ENCODE measurements at regions not wholly inside any gene's neighbourhood (a gene's known extent, or its start where the extent isn't known, plus 50 kb on each side); places are given as distances from the start of the nearest gene placed in this dataset.
A peak's percentile ranks its signal among the peaks of the same experiment; 100 is the strongest.
"Not testable (repeated sequence)": the region's sequence is repeated elsewhere in the genome, so short reads cannot be mapped to it uniquely, and the experiment has no call there.

DNA sequence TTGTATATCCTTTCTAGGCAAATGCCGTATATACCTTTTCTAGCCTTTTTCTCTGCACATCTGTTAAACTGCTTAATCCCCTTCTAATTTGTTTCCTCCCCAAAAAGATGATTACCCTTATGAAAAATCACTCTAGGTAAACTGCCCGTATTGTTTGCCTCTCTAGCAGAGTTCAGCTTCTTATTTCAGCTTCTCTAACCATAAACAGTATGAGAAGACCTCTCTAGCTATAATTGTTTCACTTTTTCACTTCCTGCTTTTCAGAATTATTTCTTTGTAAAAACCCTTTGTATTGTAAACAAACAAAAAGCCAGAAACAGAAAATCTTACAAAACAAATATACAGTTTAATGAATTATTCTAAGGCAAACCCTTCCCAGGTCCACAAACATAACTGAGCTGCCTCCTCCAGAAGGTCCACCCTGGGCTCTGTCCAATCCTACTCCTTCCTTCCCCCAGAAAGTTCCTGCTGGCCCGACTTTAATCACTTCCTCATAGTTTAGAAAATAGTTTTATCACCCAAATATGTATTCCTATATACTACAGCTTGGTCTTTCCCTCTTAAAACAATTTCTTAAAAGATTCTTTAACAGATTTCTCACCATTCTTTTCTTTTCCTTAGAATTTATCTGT lies 158.1 kb downstream of the FGF1 start:
- WGBS, 3 donors, result 44 to 56% (median 54%) methylated on average over 3 of the region's 3 CpGs

DNA sequence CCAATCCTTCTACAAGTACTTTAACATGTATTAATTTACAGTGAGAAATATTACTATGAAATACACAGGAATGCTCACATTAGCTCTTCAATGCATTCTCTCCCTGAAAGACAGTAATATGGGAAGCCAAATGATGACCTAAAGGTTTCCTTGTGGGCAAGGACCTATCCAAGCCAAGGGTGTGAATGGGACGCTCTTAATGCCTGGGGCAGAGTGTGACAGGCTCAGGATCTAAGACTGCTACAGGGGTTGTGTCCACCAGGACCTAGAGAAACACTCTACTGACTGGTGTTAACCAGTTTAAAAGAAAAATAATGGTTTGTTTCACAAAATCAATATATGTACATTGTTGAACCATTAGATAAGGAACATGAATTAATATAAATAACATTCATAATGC lies 158.7 kb downstream of the FGF1 start:
- Histone ChIP-seq H3K4me3 (ENCODE audit: low read depth in 1 of 3, low read length in 3 of 3) (no peak overlapping the region), H3K4me1 (ENCODE audit: control insufficient read depth in 3 of 3, insufficient read depth in 2 of 3, low read depth in 1 of 3, low read length in 2 of 3) (peaks cover 0 to 13% (median 2%) of the 10 kb centered on the region in 3 donors), H3K27ac (ENCODE audit: low read depth in 1 of 3, low read length in 2 of 3) (no peak overlapping the region), H3K36me3 (ENCODE audit: control insufficient read depth in 3 of 3, insufficient read depth in 2 of 3, low read depth in 1 of 3, low read length in 3 of 3) (no peaks in the 10 kb centered on the region), H3K27me3 (ENCODE audit: control insufficient read depth in 3 of 3, insufficient read depth in 3 of 3, low read length in 3 of 3) (no peaks in the 10 kb centered on the region), H3K9me3 (ENCODE audit: control insufficient read depth in 2 of 2, insufficient read depth in 1 of 2, low read depth in 1 of 2, low read length in 1 of 2) (no peaks in the 10 kb centered on the region)
- FAIRE-seq (no peak), DNase-seq (no peak)
- 78 to 89% (median 85%) methylated on average over 1 of the region's 1 CpG for WGBS, 3 donors

More for the DNA sequence above, 158.1 kb downstream of the FGF1 start:
- Histone ChIP-seq H3K4me1 (ENCODE audit: control insufficient read depth in 3 of 3, insufficient read depth in 2 of 3, low read depth in 1 of 3, low read length in 2 of 3) (peaks cover 0 to 8% (median 2%) of the 10 kb centered on the region in 3 donors), H3K36me3 (ENCODE audit: control insufficient read depth in 3 of 3, insufficient read depth in 2 of 3, low read depth in 1 of 3, low read length in 3 of 3) (no peaks in the 10 kb centered on the region), H3K9me3 (ENCODE audit: control insufficient read depth in 2 of 2, insufficient read depth in 1 of 2, low read depth in 1 of 2, low read length in 1 of 2) (no peaks in the 10 kb centered on the region), H3K4me3 (ENCODE audit: low read depth in 1 of 3, low read length in 3 of 3) (no peak overlapping the region), H3K27me3 (ENCODE audit: control insufficient read depth in 3 of 3, insufficient read depth in 3 of 3, low read length in 3 of 3) (no peaks in the 10 kb centered on the region), H3K27ac (ENCODE audit: low read depth in 1 of 3, low read length in 2 of 3) (no peak overlapping the region)
- no peak for FAIRE-seq
- no peak for DNase-seq

DNA sequence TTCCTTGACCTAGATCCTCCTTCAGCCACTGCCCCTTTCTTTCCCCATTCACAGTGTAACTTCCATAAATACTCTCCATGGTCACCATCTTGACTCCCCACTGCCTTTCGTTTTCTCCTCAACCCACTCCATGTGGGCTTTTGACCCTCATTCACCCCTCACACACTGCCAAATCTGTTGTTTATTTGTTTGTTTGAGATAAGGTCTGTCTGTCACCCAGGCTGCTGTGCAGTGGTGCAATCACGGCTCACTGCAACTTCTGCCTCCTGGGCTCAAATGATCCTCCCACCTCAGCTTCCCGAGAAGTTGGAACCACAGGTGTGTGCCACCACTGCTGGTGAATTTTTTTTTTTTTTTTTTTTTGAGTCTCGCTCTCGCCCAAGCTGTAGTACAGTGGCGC lies 162.9 kb downstream of the FGF1 start:
- no peak for FAIRE-seq
- Histone ChIP-seq H3K27ac (ENCODE audit: low read depth in 1 of 3, low read length in 2 of 3) (peak overlapping the region in 1 of 3 donors; percentile 45), H3K36me3 (ENCODE audit: control insufficient read depth in 3 of 3, insufficient read depth in 2 of 3, low read depth in 1 of 3, low read length in 3 of 3) (no peaks in the 10 kb centered on the region), H3K9me3 (ENCODE audit: control insufficient read depth in 2 of 2, insufficient read depth in 1 of 2, low read depth in 1 of 2, low read length in 1 of 2) (no peaks in the 10 kb centered on the region), H3K4me1 (ENCODE audit: control insufficient read depth in 3 of 3, insufficient read depth in 2 of 3, low read depth in 1 of 3, low read length in 2 of 3) (peaks cover 0 to 27% (median 2%) of the 10 kb centered on the region in 3 donors), H3K27me3 (ENCODE audit: control insufficient read depth in 3 of 3, insufficient read depth in 3 of 3, low read length in 3 of 3) (no peaks in the 10 kb centered on the region), H3K4me3 (ENCODE audit: low read depth in 1 of 3, low read length in 3 of 3) (no peak overlapping the region)
- WGBS, 3 donors, result 71 to 80% (median 77%) methylated on average over 6 of the region's 6 CpGs
- DNase-seq, result no peak

DNA sequence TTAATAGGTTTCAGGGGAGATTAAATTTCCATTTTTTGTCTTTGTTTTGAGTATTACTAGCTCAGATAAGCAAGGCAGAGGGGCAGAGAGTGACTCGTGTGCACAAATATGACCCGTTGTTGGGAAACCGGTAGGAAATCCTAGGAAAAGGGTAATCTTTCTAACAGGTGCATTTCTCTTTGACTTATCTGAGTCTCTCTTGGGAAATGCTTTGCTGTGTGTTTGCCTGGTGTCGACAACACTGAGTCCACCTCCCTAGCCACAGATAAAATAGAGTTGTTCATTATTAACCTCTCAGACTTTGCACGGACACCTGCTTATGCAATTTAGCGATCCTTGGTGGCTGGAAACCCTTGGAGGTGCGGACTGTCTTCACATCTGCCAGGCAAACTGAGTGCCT lies 164.2 kb downstream of the FGF1 start:
- H3K27ac ChIP-seq (ENCODE audit: low read depth in 1 of 3, low read length in 2 of 3), result peak overlapping the region in 2 of 3 donors; percentile 4 to 77
- H3K4me3 ChIP-seq (ENCODE audit: low read depth in 1 of 3, low read length in 3 of 3), result no peak overlapping the region
- DNase-seq (peak; percentile 86 to 90), FAIRE-seq (no peak)
- WGBS, 3 donors, result 11 to 70% (median 38%) methylated on average over 7 of the region's 7 CpGs
- no peaks in the 10 kb centered on the region for H3K27me3 ChIP-seq (ENCODE audit: control insufficient read depth in 3 of 3, insufficient read depth in 3 of 3, low read length in 3 of 3)
- peaks cover 0 to 33% (median 2%) of the 10 kb centered on the region in 3 donors for H3K4me1 ChIP-seq (ENCODE audit: control insufficient read depth in 3 of 3, insufficient read depth in 2 of 3, low read depth in 1 of 3, low read length in 2 of 3)
- H3K9me3 ChIP-seq (ENCODE audit: control insufficient read depth in 2 of 2, insufficient read depth in 1 of 2, low read depth in 1 of 2, low read length in 1 of 2), result peaks cover 0 to 9% of the 10 kb centered on the region in 2 donors
- H3K36me3 ChIP-seq (ENCODE audit: control insufficient read depth in 3 of 3, insufficient read depth in 2 of 3, low read depth in 1 of 3, low read length in 3 of 3), result no peaks in the 10 kb centered on the region

DNA sequence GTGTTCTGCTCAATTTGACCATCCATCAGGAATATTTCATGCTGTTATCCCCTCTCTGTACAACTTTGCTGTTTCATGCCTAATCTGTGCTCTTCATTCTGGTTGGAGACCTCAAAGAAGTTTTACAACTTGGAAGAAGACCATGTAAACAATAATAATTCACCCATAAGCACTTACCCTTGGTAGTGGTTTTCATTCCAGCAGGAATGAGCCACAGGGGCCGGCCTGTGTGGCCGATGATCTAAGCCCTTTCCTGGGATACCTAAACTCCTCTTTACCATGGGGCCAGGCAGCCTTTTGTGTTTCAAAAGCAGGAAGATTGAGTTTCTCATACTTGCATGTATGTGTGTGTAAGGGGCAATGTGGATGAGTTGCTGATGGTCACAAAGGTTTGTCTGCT lies 165.0 kb downstream of the FGF1 start:
- 70 to 87% (median 85%) methylated on average over 2 of the region's 2 CpGs for WGBS, 3 donors
- H3K27ac ChIP-seq (ENCODE audit: low read depth in 1 of 3, low read length in 2 of 3), result peak overlapping the region in 1 of 3 donors; percentile 59

DNA sequence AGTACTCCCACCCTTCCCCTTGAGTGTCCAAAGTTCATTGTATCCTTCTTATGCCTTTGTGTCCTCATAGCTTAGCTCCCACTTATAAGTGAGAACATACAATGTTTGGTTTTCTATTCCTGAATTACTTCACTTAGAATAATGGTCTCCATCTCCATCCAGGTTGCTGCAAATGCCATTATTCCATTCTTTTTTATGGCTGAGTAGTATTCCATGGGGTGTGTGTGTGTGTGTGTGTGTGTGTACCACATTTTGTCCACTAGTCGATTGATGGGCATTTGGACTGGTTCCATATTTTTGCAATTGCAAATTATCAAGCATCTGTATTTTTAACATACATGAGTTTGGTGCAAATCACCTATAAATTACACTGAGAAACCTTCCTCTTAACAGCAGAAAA lies 166.0 kb downstream of the FGF1 start:
- not testable (repeated sequence) for H3K27ac ChIP-seq (ENCODE audit: low read depth in 1 of 3, low read length in 2 of 3); H3K4me3 ChIP-seq (ENCODE audit: low read depth in 1 of 3, low read length in 3 of 3)

More for the DNA sequence above, 165.0 kb downstream of the FGF1 start:
- no peak overlapping the region for H3K4me3 ChIP-seq (ENCODE audit: low read depth in 1 of 3, low read length in 3 of 3)
- no peaks in the 10 kb centered on the region for H3K27me3 ChIP-seq (ENCODE audit: control insufficient read depth in 3 of 3, insufficient read depth in 3 of 3, low read length in 3 of 3)
- no peaks in the 10 kb centered on the region for H3K36me3 ChIP-seq (ENCODE audit: control insufficient read depth in 3 of 3, insufficient read depth in 2 of 3, low read depth in 1 of 3, low read length in 3 of 3)
- FAIRE-seq, result no peak
- no peak for DNase-seq
- peaks cover 0 to 33% (median 2%) of the 10 kb centered on the region in 3 donors for H3K4me1 ChIP-seq (ENCODE audit: control insufficient read depth in 3 of 3, insufficient read depth in 2 of 3, low read depth in 1 of 3, low read length in 2 of 3)
- H3K9me3 ChIP-seq (ENCODE audit: control insufficient read depth in 2 of 2, insufficient read depth in 1 of 2, low read depth in 1 of 2, low read length in 1 of 2), result peaks cover 0 to 15% of the 10 kb centered on the region in 2 donors

DNA sequence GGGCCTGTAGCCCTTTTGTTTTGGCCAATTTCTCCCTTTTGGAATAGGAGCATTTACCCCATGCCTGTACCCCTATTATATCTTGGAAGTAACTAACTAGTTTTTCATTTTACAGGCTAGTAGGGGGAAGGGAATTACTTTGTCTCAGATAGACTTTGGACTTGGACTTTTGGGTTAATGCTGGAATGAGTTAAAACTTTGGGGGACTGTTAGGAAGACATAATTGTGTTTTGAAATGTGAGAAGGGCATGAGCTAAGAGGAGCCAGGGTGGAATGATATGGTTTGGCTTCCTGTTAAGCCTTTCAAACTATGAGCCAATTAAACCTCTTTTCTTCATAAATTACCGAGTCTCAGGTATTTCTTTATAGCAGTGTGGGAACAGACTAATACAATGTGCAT lies 168.1 kb downstream of the FGF1 start:
- no peak for FAIRE-seq
- no peak overlapping the region for H3K4me3 ChIP-seq (ENCODE audit: low read depth in 1 of 3, low read length in 3 of 3)
- peaks cover 0 to 32% (median 2%) of the 10 kb centered on the region in 3 donors for H3K4me1 ChIP-seq (ENCODE audit: control insufficient read depth in 3 of 3, insufficient read depth in 2 of 3, low read depth in 1 of 3, low read length in 2 of 3)
- no peaks in the 10 kb centered on the region for H3K27me3 ChIP-seq (ENCODE audit: control insufficient read depth in 3 of 3, insufficient read depth in 3 of 3, low read length in 3 of 3)
- no peaks in the 10 kb centered on the region for H3K36me3 ChIP-seq (ENCODE audit: control insufficient read depth in 3 of 3, insufficient read depth in 2 of 3, low read depth in 1 of 3, low read length in 3 of 3)
- DNase-seq, result no peak
- peaks cover 0 to 15% of the 10 kb centered on the region in 2 donors for H3K9me3 ChIP-seq (ENCODE audit: control insufficient read depth in 2 of 2, insufficient read depth in 1 of 2, low read depth in 1 of 2, low read length in 1 of 2)
- WGBS, 3 donors, result 50 to 67% (median 65%) methylated on average over 1 of the region's 1 CpG
- H3K27ac ChIP-seq (ENCODE audit: low read depth in 1 of 3, low read length in 2 of 3), result no peak overlapping the region

More for the DNA sequence above, 166.0 kb downstream of the FGF1 start:
- not testable (repeated sequence) for H3K36me3 ChIP-seq (ENCODE audit: control insufficient read depth in 3 of 3, insufficient read depth in 2 of 3, low read depth in 1 of 3, low read length in 3 of 3); FAIRE-seq; DNase-seq; H3K27me3 ChIP-seq (ENCODE audit: control insufficient read depth in 3 of 3, insufficient read depth in 3 of 3, low read length in 3 of 3)
- 93 to 95% (median 94%) methylated on average over 1 of the region's 1 CpG for WGBS, 3 donors
- Histone ChIP-seq H3K9me3 (ENCODE audit: control insufficient read depth in 2 of 2, insufficient read depth in 1 of 2, low read depth in 1 of 2, low read length in 1 of 2) (peaks cover 0 to 15% of the 10 kb centered on the region in 2 donors), H3K4me1 (ENCODE audit: control insufficient read depth in 3 of 3, insufficient read depth in 2 of 3, low read depth in 1 of 3, low read length in 2 of 3) (peaks cover 0 to 33% (median 2%) of the 10 kb centered on the region in 3 donors)

DNA sequence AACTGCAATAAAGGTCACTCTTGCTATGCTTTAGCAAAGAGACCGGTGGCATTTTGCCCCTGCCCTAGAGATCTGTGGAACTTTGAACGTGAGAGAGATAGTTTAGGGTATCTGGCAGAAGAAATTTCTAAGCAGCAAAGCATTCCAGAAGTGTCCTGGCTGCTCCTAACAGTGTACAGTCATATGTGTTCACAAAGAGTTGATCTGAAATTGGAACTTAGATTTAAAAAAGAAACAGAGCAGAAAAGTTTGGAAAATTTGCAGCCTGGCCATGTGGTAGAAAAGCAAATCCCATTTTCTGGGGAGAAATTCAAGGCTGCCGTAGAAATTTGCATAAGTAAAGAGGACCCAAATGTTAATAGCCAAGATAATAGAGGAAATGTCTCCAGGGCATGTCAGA lies 169.2 kb downstream of the FGF1 start:
- 87 to 98% (median 93%) methylated on average over 3 of the region's 3 CpGs for WGBS, 3 donors
- FAIRE-seq, result no peak
- DNase-seq, result no peak

DNA sequence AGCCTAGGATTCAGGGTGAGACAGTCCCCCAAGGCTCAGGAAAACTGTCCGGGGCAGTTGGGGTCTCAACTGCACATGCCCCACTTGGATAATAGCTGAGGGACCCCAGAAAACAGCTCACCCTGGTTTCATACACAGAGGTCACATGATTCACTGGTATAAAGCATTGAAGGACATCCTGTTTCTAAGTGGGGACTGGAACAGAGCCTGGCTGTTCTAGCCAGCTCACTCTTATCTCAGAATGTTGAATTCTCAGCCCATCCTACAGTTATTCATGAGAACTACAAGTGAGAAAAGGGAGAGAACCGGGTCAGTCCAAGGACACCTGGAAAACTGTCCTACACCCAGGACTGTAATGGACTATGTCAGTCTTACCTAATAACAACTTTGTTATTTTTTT lies 170.9 kb downstream of the FGF1 start:
- H3K4me1 ChIP-seq (ENCODE audit: control insufficient read depth in 3 of 3, insufficient read depth in 2 of 3, low read depth in 1 of 3, low read length in 2 of 3), result peaks cover 0 to 28% (median 0%) of the 10 kb centered on the region in 3 donors
- no peak for FAIRE-seq
- no peak overlapping the region for H3K27ac ChIP-seq (ENCODE audit: low read depth in 1 of 3, low read length in 2 of 3)
- H3K27me3 ChIP-seq (ENCODE audit: control insufficient read depth in 3 of 3, insufficient read depth in 3 of 3, low read length in 3 of 3), result no peaks in the 10 kb centered on the region
- peaks cover 0 to 15% of the 10 kb centered on the region in 2 donors for H3K9me3 ChIP-seq (ENCODE audit: control insufficient read depth in 2 of 2, insufficient read depth in 1 of 2, low read depth in 1 of 2, low read length in 1 of 2)
- H3K4me3 ChIP-seq (ENCODE audit: low read depth in 1 of 3, low read length in 3 of 3), result no peak overlapping the region
- WGBS, 3 donors, result 78 to 87% (median 82%) methylated on average over 2 of the region's 2 CpGs
- DNase-seq, result no peak
- no peaks in the 10 kb centered on the region for H3K36me3 ChIP-seq (ENCODE audit: control insufficient read depth in 3 of 3, insufficient read depth in 2 of 3, low read depth in 1 of 3, low read length in 3 of 3)

More for the DNA sequence above, 169.2 kb downstream of the FGF1 start:
- Histone ChIP-seq H3K27ac (ENCODE audit: low read depth in 1 of 3, low read length in 2 of 3) (no peak overlapping the region), H3K36me3 (ENCODE audit: control insufficient read depth in 3 of 3, insufficient read depth in 2 of 3, low read depth in 1 of 3, low read length in 3 of 3) (no peaks in the 10 kb centered on the region), H3K9me3 (ENCODE audit: control insufficient read depth in 2 of 2, insufficient read depth in 1 of 2, low read depth in 1 of 2, low read length in 1 of 2) (peaks cover 0 to 15% of the 10 kb centered on the region in 2 donors), H3K27me3 (ENCODE audit: control insufficient read depth in 3 of 3, insufficient read depth in 3 of 3, low read length in 3 of 3) (no peaks in the 10 kb centered on the region), H3K4me1 (ENCODE audit: control insufficient read depth in 3 of 3, insufficient read depth in 2 of 3, low read depth in 1 of 3, low read length in 2 of 3) (peaks cover 0 to 33% (median under 1%) of the 10 kb centered on the region in 3 donors), H3K4me3 (ENCODE audit: low read depth in 1 of 3, low read length in 3 of 3) (no peak overlapping the region)
